ENCODE measurements at regions not wholly inside any gene's neighbourhood (a gene's known extent, or its start where the extent isn't known, plus 50 kb on each side); places are given as distances from the start of the nearest gene placed in this dataset.

DNA sequence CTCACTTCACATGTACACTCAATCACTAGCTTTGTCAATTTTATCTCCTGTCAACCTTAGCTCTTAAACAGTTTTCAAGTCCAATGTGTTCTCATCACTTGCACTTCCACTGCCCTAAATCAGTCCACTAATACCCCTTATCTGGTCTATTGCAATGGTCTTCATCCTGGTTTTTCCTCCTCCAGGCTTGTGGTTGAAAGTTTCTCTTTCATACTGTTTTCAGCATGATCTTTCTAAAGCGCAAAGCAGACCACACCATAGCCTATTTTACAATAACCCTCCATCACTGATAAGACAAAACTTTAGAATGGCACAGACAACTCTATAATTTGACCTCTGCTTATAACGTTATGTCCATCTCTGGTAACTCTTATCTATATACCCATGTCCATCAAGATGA, 62.0 kb upstream of the DDHD1 start:
- DNase-seq (ENCODE audit: low spot score), result no peak

DNA sequence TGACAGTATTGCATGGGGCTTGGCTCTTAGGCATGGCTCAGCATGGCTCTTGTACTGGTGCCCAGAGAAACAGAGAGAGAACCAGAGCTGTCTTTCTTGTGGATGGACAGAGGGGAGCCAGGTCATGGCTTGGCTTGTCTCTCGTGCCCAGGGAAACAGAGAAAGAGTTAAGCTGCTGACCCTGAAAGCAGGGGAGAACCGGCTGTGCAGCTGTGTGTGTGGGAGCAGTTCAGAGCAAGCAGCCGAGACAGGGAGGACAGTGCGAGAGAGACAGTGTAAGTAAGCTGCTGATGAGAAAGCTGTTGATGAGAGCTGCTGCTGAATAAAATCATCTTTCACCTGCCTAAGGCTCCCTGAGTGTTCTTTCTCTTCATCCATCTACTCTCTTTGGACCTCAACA, 61.3 kb upstream of the DDHD1 start:
- DNase-seq (ENCODE audit: low spot score), result no peak

DNA sequence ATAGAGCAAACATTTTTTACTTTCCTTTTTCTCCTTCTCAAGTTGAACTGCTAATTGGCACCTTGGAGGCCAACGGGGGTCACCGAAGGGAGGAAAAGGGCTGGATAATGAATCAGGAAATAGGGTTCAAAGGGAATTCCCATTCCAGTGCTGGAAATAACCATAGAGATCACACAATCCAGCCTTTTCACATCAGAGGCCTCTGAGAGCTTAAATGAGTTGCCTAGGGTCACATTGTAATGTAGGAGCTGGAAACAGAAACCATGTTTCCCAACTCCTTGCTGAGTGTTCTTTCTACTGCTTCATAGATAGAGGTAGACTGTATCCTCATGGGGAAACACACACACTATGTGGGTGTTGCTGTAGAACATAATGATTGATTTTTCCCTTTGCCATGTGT, 60.6 kb upstream of the DDHD1 start:
- DNase-seq (ENCODE audit: low spot score), result no peak

DNA sequence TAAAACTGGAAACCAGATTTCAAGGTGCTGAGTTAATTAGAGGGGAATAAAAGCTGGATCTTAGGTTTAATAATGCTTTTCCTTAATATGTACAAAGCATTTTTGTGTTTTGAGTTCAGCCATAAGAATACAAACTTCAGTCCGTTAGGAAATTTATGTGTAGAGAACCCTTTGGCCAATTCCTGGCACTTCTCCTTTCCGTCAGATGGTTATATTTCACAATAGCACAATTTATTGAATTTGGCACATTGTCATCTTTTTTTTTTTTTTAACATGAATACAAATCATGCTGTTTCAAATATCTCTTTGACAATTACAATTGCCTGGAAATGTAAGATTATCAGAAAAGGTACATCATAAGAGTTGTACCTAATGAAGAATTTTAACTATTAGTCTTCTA, 56.2 kb upstream of the DDHD1 start:
- no peak for DNase-seq (ENCODE audit: low spot score)
